ENCODE measurements at regions not wholly inside any gene's neighbourhood (a gene's known extent, or its start where the extent isn't known, plus 50 kb on each side); places are given as distances from the start of the nearest gene placed in this dataset.

- DNase-seq (ENCODE audit: low spot score): no peak
- no peak for TF ChIP-seq CTCF (conservative IDR thresholded peaks at IDR 0.05; ENCODE audit: low read depth)
- CTCF ChIA-PET: no interaction called here
- H3K27ac ChIP-seq: no peak overlapping the region
- POLR2A ChIA-PET (ENCODE audit: low non-redundant PET): no interaction called here
Observed at GRCh38 chr5:3190930-3191329, 404.7 kb upstream of the IRX1 start.

- ChIA-PET CTCF (no interaction called here), POLR2A (ENCODE audit: low non-redundant PET) (no interaction called here)
- H3K27ac ChIP-seq: no peak overlapping the region
- TF ChIP-seq CTCF (conservative IDR thresholded peaks at IDR 0.05; ENCODE audit: low read depth): no peak
- no peak for DNase-seq (ENCODE audit: low spot score)
Observed at GRCh38 chr5:3190433-3190832, 405.2 kb upstream of the IRX1 start.

- no peak overlapping the region for H3K27ac ChIP-seq
- ChIA-PET POLR2A (ENCODE audit: low non-redundant PET) (no interaction called here), CTCF (no interaction called here)
- TF ChIP-seq CTCF (conservative IDR thresholded peaks at IDR 0.05; ENCODE audit: low read depth): no peak
- DNase-seq (ENCODE audit: low spot score): peak; percentile 6
Observed at GRCh38 chr5:3187771-3188425, 407.7 kb upstream of the IRX1 start.

- TF ChIP-seq CTCF (conservative IDR thresholded peaks at IDR 0.05; ENCODE audit: low read depth): no peak
- ChIA-PET POLR2A (ENCODE audit: low non-redundant PET) (no interaction called here), CTCF (no interaction called here)
- DNase-seq (ENCODE audit: low spot score): no peak
- H3K27ac ChIP-seq: no peak overlapping the region
Observed at GRCh38 chr5:3186736-3187405, 408.8 kb upstream of the IRX1 start.

GRCh38 chr5:3186156-3186555, 409.5 kb upstream of the IRX1 start:
- no peak overlapping the region for H3K27ac ChIP-seq
- no peak for TF ChIP-seq CTCF (conservative IDR thresholded peaks at IDR 0.05; ENCODE audit: low read depth)
- DNase-seq (ENCODE audit: low spot score): no peak
- ChIA-PET POLR2A (ENCODE audit: low non-redundant PET) (no interaction called here), CTCF (interaction anchor here (0.5 kb wide), 1 partner anchor 219 kb away, joined by 3 read pairs; no protein-coding TSS in a partner anchor)

GRCh38 chr5:3185488-3185887, 410.1 kb upstream of the IRX1 start:
- TF ChIP-seq CTCF (conservative IDR thresholded peaks at IDR 0.05; ENCODE audit: low read depth): no peak
- no peak overlapping the region for H3K27ac ChIP-seq
- CTCF ChIA-PET: no interaction called here
- DNase-seq (ENCODE audit: low spot score): no peak
- POLR2A ChIA-PET (ENCODE audit: low non-redundant PET): no interaction called here
